Calu3 (cell line): ENCODE measurements at regions not wholly inside any gene's neighbourhood (a gene's known extent, or its start where the extent isn't known, plus 50 kb on each side); places are given as distances from the start of the nearest gene placed in this dataset.

Experiments used
- BruUV-seq: library from RNA; stranded (reverse); fragments of 400-500 nt; replicated peaks from 2 replicates; lab custom pipeline; 2021; lab: Mats Ljungman, UMichigan
- CTCF ChIA-PET: fragments of 300-600 bp; sonication (Branson Sonifier 250); formaldehyde crosslinking; loops from one replicate; lab custom pipeline; 2022; ENCODE audit warnings: antibody characterized with exemption; lab: Charles Lee
- DNase-seq: peaks from one replicate; pipeline ENCODE4 v3.0.0; 2022
- H3K27ac Mint-ChIP-seq: one replicate; pipeline ENCODE4 v1.8.0; 2022; ENCODE audit warnings: mixed read lengths; ENCODE audit not compliant: unreplicated experiment
- H3K27me3 Mint-ChIP-seq: one replicate; pipeline ENCODE4 v1.8.0; 2022; ENCODE audit warnings: mixed read lengths; ENCODE audit not compliant: unreplicated experiment
- H3K36me3 Mint-ChIP-seq: one replicate; pipeline ENCODE4 v1.8.0; 2022; ENCODE audit warnings: mild to moderate bottlenecking, moderate library complexity, mixed read lengths; ENCODE audit not compliant: insufficient read depth, unreplicated experiment
- H3K4me1 Mint-ChIP-seq: one replicate; pipeline ENCODE4 v1.8.0; 2022; ENCODE audit warnings: mild to moderate bottlenecking, low read depth, mixed read lengths; ENCODE audit not compliant: unreplicated experiment
- H3K4me3 Mint-ChIP-seq: one replicate; pipeline ENCODE4 v1.8.0; 2022; ENCODE audit warnings: mild to moderate bottlenecking, low read depth, moderate library complexity, mixed read lengths; ENCODE audit not compliant: unreplicated experiment
- H3K9me3 Mint-ChIP-seq: one replicate; pipeline ENCODE4 v1.8.0; 2022; ENCODE audit warnings: low read depth, mixed read lengths; ENCODE audit not compliant: unreplicated experiment
- intact Hi-C: fragments of 100-400 bp; cut with micrococcal nuclease; formaldehyde crosslinking; loops from one replicate; pipeline ENCODE4 v1.10.0; 2022; ENCODE audit not compliant: unreplicated experiment
- TF ChIP-seq, protein P1 (sequence below): fragments of 200-600 bp; IDR thresholded peaks from one replicate; pipeline ENCODE4 v1.8.0; 2022; ENCODE audit warnings: antibody characterized with exemption; ENCODE audit not compliant: unreplicated experiment

- peaks cover 20% of the 10 kb centered on the region for H3K4me1 Mint-ChIP-seq
Observed at GRCh38 chr1:157195521-157196244, 57.5 kb upstream of the ETV3 start.

GRCh38 chr1:157194731-157195520 lies 56.7 kb upstream of the ETV3 start:
- Mint-ChIP-seq H3K4me1 (peaks cover 20% of the 10 kb centered on the region), H3K27me3 (peaks cover 35% of the 10 kb centered on the region), H3K4me3 (no peak overlapping the region), H3K27ac (no peak overlapping the region), H3K36me3 (no peaks in the 10 kb centered on the region), H3K9me3 (no peaks in the 10 kb centered on the region)
- no TSS peak for BruUV-seq
- TF ChIP-seq, protein P1, sequence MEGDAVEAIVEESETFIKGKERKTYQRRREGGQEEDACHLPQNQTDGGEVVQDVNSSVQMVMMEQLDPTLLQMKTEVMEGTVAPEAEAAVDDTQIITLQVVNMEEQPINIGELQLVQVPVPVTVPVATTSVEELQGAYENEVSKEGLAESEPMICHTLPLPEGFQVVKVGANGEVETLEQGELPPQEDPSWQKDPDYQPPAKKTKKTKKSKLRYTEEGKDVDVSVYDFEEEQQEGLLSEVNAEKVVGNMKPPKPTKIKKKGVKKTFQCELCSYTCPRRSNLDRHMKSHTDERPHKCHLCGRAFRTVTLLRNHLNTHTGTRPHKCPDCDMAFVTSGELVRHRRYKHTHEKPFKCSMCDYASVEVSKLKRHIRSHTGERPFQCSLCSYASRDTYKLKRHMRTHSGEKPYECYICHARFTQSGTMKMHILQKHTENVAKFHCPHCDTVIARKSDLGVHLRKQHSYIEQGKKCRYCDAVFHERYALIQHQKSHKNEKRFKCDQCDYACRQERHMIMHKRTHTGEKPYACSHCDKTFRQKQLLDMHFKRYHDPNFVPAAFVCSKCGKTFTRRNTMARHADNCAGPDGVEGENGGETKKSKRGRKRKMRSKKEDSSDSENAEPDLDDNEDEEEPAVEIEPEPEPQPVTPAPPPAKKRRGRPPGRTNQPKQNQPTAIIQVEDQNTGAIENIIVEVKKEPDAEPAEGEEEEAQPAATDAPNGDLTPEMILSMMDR: no peak
- CTCF ChIA-PET: interaction anchor here (1.3 kb wide), 1 partner anchor 293 kb away, joined by 3 read pairs; no protein-coding TSS in a partner anchor
- intact Hi-C loops: loop anchor here (5.0 to 10.0 kb wide), 3 partner anchors 117 to 930 kb away; a partner anchor contains a TSS
- no peak for DNase-seq

More at GRCh38 chr1:157195521-157196244, 57.5 kb upstream of the ETV3 start:
- TF ChIP-seq, protein P1: no peak
- no peak for DNase-seq
- H3K27ac Mint-ChIP-seq: no peak overlapping the region
- CTCF ChIA-PET: interaction anchor here (0.6 to 1.3 kb wide), 4 partner anchors 115 to 292 kb away, joined by 3 to 5 read pairs (median 3); no protein-coding TSS in a partner anchor
- no peak overlapping the region for H3K4me3 Mint-ChIP-seq
- intact Hi-C loops: loop anchor here (2.0 to 10.0 kb wide), 2 partner anchors 175 to 929 kb away; a partner anchor contains a TSS
- no TSS peak for BruUV-seq
- peaks cover 27% of the 10 kb centered on the region for H3K27me3 Mint-ChIP-seq
- no peaks in the 10 kb centered on the region for H3K9me3 Mint-ChIP-seq
- H3K36me3 Mint-ChIP-seq: no peaks in the 10 kb centered on the region

DNA sequence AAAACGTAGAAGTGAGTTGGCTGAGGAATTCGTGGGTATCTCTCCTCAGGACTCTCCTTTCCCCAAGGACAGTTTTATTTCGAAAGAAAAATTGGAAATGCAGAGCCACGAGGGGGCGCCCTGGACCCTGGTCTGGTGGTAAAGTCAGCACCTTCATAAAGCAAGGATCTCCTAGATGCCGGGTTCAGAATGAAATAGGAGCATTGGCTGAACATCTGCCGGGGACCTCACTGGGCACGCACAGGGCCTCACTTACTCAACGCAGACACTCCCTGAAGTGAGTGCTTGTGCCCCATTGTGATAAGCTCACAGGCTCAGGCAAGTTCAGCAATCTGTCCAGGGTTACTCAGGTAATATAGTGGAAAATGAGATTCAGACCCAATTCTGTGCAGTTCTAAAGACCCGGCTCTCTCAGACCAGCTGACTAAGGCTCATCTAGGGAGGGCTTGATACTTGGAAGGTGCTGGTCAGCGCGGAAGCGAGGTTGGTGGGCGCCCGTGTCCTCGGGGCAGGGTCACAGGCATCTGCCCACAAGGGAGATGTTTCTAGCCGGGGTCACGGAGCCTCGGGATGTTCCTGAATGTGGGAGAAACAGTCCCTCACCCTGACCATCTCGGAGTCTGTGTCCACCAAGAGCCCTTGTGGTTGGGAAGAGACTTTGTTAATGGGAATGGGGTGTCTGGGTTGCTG lies 55.7 kb upstream of the ETV3 start:
- H3K27ac Mint-ChIP-seq: no peak overlapping the region
- no peaks in the 10 kb centered on the region for H3K9me3 Mint-ChIP-seq
- TF ChIP-seq, protein P1: peak; percentile 84
- peaks cover 45% of the 10 kb centered on the region for H3K27me3 Mint-ChIP-seq
- CTCF ChIA-PET: no interaction called here
- no TSS peak for BruUV-seq
- peaks cover 17% of the 10 kb centered on the region for H3K4me1 Mint-ChIP-seq
- DNase-seq: peak; percentile 91
- intact Hi-C loops: loop anchor here (1.0 to 10.0 kb wide), 4 partner anchors 118 to 931 kb away; a partner anchor contains a TSS
- no peak overlapping the region for H3K4me3 Mint-ChIP-seq
- H3K36me3 Mint-ChIP-seq: no peaks in the 10 kb centered on the region

GRCh38 chr1:157193219-157193618 lies 55.0 kb upstream of the ETV3 start:
- CTCF ChIA-PET: no interaction called here
- BruUV-seq: no TSS peak
- TF ChIP-seq, protein P1: no peak
- DNase-seq: no peak
- intact Hi-C loops: loop anchor here (1.0 to 10.0 kb wide), 4 partner anchors 119 to 932 kb away; a partner anchor contains a TSS
- no peaks in the 10 kb centered on the region for H3K9me3 Mint-ChIP-seq
- peaks cover 52% of the 10 kb centered on the region for H3K27me3 Mint-ChIP-seq
- H3K4me3 Mint-ChIP-seq: no peak overlapping the region
- H3K27ac Mint-ChIP-seq: no peak overlapping the region
- peaks cover 11% of the 10 kb centered on the region for H3K4me1 Mint-ChIP-seq
- H3K36me3 Mint-ChIP-seq: no peaks in the 10 kb centered on the region
